ENCODE measurements at regions not wholly inside any gene's neighbourhood (a gene's known extent, or its start where the extent isn't known, plus 50 kb on each side); places are given as distances from the start of the nearest gene placed in this dataset.

DNA sequence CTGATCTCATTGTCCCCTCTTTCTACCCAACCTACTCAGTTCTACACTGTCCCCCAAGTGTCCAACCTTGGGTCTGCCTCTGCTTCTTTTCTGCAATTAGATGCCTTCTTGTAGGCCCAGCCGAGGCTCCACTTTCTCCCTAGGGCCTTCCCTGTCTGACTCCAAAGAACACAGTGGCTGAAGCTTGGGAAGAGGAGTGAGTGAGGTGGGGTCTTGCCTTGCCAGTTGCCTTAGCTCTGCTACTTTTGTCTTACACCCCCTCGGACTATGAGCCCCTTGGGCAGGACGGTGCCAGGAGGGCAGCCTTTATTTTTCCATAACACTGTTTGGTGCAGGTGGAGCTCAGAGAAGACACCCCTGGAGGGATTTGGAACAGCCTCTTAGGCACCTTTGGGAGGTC is 345.1 kb downstream of the CYP26B1 start:
- no peak for DNase-seq

DNA sequence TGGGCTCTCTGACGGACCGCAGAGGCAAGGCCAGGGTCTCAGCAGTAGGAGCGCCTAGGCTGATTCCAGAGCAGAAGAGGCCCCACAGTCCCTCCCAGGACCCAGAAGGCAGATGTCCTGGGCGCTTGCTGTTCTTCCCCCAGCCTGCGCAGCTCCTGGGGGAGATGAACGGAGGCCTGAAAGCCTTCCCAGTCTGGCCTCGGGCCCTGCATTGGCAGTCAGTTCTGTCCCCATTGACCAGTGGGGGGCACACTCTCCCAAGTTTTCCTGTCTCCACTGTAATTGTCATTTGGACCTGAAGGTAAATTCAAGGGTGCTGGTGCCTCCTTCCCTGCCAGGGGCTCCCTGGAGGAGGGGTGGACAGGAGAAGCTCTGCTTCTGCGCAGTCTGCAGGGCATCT is 345.7 kb downstream of the CYP26B1 start:
- no peak for DNase-seq

DNA sequence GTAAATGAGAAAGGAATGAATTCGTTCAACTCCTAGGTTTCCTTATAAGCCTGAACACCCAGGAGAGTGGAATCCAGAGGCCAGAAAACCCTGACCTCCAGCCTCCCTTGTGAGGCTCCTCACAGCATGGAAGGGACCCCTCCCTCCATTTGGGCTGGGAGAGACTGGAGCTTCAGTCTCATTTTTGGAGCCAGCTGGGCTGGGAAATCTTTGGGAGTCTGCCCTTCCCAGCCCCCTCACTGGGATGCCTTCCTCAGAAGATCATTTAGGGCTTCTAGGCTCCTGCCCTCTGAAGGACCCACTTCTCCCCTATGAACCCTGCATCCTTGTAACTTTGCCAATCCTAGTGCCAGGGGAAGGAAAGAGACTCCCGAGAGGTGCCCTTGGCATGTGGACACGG is 346.1 kb downstream of the CYP26B1 start:
- DNase-seq: no peak

DNA sequence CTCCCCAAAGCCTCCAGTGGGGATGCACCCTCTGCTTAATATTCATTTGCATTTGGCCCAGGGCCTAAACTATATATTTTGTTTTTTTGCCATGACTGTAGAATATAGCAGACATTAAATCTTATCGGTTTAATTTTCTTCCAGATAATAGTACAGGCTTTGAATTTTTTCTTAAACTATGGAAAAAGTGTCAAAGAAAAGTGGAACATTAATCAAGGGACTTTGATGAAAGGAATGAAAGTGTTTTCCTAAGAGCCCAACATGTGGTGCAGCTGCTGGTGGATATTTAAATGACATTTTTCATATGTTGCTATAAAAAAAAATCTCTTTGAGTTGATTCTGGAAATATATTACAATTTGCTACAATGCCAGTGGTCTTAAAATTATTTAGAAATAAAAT is 346.8 kb downstream of the CYP26B1 start:
- no peak for DNase-seq

DNA sequence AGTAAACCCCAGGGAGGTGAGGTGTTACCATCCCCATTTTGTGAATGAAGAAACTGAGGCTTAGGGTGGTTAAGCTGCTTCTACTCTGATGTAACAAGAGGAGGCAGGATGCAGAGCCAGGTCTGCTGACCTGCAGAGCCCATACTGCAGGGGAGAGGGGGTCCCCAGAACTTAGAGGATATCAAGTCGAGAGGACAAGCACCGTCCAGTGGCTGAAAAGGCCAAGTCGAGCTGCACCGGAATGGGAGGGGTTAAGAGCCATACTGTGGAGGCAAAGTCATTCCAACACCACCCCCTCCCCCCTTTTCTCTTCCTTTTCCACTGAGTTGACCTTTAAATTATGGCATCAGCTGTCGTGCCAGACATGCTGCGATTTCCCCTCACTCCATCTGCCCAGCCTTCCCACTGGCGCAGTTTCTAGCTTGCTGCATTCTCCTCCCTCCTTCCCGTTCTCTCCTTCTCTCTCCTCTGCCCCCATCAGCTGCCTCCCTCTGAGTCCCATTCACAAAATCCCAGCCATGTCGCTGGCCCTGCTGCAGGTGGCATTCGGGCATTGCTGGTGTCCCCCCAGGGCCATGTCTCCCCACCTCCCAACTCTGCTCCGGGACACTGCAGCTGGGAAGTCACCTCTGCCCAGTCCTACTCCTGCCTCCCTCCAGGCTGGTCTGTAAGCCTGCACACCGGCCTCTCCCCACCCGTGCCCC is 346.9 kb downstream of the DYSF start:
- no peak for DNase-seq

DNA sequence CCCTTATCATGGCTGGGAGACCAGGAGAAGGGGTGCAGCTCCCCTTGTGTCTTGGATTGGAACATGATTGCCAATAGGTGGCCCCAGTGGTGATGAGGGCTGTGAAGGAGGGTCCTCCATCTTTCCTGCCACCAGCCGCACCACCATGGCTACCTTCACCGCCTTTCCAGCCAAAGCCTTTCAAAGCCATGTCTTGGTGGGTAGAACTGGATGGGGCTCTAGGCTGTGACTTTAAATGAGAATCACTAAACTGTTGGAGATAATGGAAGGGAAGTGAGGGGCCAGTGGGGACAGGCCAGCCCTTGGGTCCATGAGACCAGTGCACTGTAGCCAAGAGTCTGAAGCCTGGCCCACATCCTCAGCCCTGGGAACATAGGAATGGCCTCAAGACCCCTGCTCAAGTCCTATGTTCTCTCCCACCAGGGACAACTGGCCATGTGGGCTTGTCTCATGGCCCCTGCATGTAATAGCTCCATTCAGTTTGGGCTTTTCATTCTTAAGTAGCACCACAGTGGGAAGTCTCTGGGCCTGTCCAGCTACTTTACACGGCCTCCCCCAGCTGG is 345.7 kb downstream of the DYSF start:
- no peak for DNase-seq

DNA sequence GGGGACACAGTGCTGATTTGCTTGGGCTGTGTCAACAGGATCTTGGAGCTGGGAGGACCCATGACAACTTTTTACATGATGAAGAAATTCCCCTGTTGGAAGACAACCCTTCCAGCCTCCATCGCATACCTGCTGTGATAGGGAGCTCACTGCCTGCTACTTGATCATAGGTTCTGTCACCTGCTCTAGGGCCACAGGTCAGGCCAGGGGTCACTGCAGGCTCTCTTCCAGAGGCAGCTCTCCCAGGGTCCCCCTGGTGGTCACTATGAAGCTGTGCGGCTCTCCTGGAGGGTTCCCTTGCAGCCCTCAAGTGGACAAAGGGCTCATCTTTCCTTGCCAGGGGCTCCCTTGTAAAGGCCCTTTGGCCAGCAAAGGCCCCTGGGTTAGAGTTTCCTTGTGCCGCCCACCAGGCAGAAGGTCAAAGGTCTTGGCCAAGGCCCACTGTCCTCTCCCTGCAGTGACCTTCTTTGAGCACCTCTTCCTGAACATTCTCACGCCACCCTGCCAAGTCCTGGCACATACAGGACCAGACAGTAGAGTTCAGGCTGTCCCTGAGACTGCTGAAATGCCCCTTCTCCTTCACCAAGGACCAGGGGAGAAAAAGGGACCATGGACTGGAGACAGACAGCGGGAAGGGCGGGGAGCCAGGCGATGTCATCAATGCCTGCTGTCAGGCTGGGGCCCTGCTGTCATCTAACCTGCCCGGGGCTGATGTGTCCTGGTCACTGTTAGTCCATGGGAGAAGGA is 345.1 kb downstream of the DYSF start:
- DNase-seq: no peak

DNA sequence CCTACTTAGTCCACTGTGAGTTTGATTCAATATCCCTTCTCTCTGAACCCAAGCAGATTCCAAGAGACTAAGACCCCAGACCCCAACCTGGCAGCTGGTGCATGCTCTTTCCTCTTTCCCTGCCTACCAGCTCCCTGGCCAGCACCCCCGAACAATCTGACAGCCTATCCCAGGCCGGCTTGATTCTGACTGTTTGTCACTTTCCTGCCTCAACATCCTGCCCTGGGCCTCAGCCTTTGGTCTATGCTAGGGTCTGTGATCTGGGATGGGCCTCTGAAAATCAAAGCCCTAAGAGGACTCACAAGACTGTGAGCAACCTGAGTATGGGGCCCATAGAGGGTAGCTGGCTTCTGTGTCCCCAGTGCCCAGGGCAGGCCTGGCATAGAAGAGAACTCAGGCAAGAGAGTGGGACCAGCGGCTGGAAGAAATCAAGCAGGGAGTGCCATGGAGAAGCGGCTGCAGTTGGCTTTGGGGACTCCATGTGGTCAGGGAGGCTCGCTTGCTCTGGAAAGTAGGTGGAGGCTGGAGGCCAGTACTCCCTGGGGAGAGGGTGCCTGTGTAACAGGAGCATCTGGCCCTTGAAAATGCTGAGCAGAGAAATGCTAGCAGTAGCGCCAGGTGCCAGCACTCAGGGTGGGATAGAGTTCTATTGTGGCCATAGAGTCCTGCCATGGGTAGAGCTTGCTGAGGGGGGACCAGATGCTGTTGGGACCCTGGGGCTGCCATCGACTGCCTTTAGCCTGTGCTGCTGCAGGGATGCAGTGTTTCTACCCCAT is 343.9 kb downstream of the DYSF start:
- DNase-seq: no peak

DNA sequence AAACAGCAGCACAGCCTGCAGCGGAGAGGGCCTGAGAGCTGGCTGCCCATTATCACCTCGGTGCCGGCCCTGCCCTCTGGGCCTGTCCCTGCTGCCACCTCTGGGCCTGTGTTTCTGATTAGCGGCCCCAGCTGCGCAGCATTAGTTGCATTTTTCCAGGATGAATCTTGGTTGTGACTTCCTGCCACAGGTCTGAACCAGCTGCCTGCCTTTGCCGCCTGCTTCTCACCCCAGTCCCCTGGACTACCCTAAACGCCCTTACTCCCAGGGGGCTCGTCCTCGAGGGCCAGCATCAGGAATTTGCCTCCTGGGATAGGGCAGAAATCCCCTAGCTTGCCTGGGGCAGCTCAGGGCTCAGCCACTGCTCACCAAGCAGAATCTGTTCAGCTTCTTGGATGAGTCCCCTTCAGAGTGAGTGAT is 342.8 kb downstream of the DYSF start:
- no peak for DNase-seq

DNA sequence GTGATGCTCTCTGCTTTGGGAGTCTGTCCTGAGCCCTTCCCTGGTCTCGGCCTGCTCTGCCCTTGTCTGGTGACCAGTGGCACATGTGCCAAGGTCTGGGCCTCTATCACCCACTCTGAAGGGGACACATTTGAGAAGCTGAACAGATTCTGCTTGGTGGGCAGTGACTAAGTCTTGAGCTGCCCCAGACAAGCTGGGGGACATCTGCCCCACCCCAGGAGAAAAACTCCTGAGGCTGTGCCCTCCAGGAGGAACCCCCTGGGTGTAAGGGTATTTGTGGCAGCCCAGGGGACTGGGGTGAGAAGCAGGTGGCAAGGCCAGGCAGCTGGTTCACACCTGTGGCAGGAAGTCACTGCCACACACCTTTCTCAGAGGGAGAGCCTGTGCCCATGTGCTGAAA is 342.1 kb downstream of the DYSF start:
- no peak for DNase-seq

DNA sequence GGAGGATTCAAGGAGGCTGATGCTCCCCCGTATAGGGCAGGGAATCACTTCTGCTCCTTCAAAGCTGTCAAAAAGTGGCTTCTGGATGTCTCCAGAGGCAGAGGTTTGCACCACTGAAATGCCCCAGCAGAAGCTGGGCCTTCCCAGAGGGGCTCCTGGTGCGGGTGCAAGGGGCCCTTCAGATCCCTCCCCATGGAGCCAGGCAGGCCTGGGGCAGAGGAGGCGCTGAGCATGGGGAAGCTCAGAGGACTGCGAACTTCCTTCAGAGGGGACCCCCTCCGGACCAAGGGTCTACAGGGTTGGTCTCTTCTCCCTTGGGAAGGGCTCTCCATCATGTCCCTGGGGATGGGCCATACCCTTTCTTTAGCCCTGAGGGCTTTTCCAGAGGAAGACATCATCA is 341.2 kb downstream of the DYSF start:
- no peak for DNase-seq

DNA sequence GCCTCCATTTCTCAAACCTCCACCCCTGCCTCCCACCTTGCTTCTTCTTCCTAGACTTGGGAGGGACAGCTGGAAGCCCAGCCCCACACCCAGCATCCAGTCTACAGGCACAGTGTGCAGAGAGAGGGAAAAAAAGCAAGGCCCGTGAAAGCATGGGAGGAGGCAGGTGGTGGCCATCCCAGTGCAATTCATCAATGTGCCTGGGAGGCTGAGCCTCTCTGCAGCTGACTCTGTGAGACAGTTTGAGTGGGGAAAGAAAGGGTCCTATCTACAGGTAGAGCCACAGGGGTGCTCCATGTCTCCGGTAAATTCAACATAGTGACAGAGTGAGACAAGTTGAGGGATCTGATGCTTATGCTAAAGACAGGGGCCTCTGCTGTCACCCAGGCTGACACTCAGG is 340.6 kb downstream of the DYSF start:
- DNase-seq: no peak

DNA sequence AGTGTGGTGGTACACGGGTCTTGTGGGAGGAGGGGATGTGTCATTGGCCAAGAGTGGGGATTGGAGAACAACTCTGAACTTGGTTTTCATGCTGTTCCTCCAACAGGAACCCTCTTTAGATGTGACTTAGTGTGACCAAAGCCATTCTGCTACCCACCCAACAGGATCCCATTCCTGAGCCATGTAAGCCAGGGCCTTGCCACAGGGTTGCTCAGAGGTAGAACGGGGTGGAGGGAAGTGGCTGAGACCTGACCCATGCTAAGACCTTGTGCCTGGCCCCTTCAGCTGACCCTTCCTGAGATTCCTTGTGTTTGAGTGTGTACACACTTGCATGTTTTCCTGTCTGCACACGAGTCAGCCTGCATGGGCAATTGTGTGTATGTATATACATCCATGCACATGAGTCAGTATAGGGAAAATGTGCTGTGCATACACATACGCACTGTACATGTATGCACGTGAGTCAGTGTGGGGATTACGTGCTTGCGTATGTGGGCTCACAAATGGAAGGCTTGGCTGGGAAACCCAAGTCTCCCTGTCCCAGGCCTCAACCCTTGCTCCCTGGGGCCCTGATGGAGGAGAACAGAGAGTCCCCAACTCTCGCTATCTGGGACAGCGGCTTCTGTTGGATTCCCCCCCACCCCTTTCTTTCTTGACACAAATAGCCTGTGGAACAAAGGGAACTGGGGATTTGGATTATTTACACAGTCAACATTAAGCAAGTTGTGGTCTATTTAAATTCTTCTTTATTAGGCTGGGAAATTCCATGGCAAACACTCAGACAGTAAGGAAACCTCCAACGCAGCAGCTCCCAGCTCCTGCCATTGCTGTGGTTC is 339.8 kb downstream of the DYSF start:
- no peak for DNase-seq

DNA sequence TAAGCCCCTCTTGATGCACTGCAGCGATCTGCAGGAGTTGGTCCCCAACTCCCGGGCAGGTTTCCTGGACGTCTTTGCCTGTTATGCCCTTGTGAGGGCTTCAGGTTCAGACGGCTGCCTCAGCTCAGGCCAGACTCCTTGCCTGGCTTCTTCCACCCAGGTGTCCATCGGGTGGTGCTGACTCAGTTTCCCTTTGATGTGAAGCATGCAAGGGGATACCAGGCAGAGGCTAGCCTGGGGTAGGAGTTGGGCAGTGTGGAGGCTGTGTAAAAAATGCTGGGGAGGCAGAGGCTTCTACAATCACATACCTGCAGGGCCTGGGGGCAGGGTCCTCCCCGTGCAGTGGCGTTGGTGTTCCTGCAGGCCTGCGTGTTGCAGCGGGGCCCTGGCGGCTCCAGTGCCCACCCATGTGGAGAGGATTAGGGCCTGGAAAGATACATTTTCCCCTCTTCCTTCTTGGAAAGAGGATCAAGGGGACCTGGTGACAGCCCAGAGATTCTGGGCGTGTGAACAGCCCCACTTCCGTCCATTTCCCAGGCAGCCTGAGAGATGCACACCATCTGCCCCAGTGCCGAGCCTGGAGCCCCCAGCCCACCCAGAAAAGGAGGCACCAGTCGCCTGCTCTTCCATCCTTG is 338.3 kb downstream of the DYSF start:
- no peak for DNase-seq

DNA sequence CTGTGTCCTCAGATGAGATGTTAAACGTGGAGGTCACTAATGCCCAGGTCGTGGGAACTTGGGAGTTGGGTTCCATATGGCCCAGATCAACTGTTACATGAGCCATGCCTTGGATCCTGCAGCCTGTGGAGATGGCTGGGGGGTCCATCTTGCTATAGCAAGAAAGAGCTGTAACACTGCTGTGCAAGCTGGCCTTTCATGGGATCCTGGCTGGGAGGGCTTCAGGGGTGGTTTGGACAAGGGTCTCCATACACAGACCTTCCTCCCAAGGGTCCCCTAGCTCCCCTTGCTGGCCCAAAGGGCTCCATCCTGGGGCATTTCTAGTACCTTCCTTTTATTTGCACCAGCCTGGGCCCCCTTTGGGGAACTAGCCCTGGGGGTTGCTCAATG is 337.7 kb downstream of the DYSF start:
- DNase-seq: no peak

DNA sequence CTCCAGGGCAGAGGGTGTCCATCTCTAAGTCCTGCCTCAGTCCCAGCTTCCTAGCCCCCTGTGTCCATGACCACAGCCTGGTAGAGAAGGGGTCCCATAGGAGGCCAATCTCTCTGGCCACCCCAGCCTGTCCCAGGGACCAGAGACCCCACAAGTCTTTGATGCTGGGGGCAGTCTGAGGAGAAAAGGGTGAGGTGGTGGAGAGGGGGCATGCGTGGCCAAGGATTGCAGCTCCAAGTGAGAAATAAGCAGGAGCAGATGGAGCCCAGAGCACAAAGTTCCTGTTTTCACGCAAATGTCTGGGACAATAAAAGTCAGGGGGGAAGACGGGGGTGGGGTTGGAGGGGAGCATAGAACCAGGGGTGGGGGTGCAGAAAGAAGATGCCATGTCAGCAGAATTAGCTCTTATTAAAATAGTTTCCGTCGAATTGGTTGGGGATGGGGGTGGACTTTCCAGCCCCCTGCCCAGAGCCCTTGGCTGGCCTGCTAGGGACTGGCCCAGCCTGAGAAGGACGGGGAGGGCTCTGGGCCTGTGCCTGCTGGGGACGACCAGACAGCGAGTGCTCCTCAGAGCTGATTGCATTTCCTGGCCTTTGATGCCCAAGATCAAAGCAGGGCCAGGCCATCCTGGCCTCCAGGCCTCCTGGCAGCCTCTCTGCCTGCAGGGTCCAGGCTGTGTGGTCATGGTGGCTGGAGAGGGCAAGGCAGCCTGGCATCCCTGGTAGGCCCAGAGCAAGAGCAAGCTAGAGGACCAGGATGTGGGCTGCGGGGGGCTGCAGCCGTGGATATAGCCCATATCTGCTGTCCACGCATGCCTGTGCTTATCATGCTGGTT is 337.1 kb downstream of the DYSF start:
- DNase-seq: no peak

DNA sequence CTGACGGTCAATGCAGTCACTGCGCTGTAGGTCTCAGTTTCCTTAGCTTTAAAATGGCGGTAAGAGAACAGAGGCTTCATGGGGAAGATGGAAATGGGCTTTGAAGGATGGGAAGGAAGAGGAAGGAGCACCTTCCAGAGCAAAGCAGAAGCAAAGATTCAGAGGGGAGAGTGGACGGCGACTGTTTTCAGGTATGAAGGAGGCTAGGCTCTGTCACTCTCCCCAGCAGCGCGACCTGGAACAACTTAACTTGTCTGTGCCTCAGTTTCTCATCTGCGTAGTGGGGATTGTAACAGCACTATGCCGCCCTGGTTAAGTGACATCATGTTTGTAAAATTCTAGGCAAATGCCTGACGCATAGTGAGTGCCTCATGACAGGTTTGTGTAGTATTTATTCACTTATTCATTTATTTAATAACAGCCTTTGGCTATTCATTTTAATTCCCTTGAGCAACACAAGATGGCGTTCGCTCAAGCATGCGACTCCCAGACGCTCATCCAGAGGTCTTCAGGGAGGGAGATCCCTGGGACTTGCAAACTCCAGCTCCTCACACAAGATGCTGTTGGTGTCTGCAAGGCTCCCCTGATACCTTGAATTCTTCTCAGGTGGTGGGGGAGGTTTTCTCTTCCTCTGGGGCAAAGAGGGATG is 336.3 kb downstream of the DYSF start:
- no peak for DNase-seq

DNA sequence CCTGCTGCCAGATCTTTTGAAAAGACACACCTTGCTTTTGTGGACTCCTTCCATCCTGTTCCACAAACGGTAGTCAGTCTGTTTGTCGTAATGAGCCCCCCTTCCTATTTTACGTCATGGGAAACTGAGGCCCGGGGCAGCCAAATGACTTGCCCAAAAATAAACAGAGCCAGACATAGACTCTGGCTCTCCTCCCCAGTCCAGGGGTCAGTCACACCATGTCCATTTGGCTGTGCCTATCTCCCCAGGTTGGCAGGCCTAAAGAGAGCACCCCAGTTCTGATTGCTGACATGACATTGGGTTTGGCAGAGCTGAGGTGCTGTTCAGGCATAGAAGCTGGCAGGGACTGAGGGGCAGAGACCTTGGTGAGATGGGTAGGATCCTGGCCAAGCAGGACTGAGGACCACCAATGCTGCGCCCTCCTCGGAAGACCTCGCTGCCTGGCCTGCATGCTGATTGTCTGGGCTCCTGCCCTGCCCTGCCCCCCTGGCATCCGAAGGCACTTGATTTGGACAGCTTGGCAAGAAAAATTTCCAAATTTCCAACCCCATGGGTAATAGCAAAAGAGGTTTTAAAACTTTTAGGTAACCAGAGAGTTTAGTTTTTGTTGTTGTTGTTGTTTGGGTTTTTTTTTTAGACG is 335.4 kb downstream of the DYSF start:
- no peak for DNase-seq

DNA sequence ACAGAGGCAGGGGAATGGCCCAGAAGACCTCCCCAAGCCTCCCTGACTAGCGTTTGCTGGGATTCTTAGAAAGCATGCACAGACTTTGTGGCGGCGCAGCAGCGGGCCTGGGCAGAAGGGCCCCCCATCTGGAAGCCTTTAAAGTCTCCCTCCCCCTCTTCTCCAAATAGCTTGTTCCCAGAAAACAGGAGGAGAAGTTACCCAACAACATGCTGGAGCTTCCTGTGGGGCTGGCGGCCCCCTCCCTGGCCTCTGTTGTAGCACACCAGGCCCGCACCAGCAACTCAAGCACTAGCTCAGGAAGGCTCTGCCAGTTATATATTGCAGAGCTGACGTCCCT is 334.8 kb downstream of the DYSF start:
- no peak for DNase-seq

DNA sequence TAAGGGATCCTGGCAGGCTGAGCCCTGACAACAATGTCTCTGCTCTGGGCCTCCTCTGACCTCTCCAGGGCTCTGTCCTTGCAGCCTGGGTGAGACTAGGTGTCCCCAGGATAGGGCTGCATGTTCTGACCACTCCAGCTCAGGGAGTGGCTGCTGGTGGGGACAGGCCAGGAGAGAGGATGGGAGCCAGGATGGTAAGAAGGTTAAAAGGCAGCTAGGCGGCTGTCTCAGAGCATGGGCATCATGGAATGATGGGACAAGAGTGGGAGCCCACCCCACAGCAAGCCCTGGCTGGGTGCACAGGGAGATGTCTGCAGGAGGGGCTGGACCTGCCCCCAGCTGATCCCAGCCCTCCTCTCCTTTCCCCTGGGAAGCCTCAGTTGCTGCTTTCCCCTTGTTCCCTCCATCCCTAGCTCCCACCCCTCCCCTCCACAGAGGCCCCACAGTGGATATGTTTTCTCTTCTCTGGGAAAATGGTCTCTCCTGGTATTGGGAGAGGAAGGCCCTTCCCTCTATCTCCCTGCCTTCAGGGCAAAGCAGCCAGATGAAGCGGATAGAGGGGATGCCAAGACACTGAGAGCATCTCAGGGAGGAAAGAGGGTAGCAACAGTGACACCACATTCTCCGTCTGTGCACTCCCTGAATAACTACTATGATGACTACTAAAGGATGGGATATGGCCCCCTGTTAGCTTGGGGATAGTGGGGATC is 334.3 kb downstream of the DYSF start:
- no peak for DNase-seq
